Thyroid gland (tissue), 4 donors: ENCODE measurements at regions not wholly inside any gene's neighbourhood (a gene's known extent, or its start where the extent isn't known, plus 50 kb on each side); places are given as distances from the start of the nearest gene placed in this dataset.

ENCODE experiments used
- CTCF ChIP-seq, 6 experiments: fragments of 200-600 bp in 3 of 6; fragments of 450-650 bp in 3 of 6; sonication (generic) in 3 of 6; IDR thresholded peaks; one replicate each; pipeline ENCODE4 v1.5.1; 2016 to 2019; ENCODE audit warnings: antibody characterized with exemption in 6 of 6, mild to moderate bottlenecking in 2 of 6, inconsistent platforms in 1 of 6, moderate library complexity in 1 of 6
- POLR2A ChIP-seq, 2 donors: fragments of 450-650 bp; IDR thresholded peaks; one replicate each; pipeline ENCODE4 v1.6.1; 2017; ENCODE audit warnings: antibody characterized with exemption in 2 of 2, mild to moderate bottlenecking in 2 of 2, moderate library complexity in 1 of 2

- no peak for TF ChIP-seq CTCF (IDR thresholded peaks at IDR 0.05)
- no peak for TF ChIP-seq POLR2A (IDR thresholded peaks at IDR 0.05)
Measured at GRCh38 chr6:104324301-104324700, 535.4 kb downstream of the HACE1 start.
